Astrocyte of the cerebellum (primary cell): ENCODE measurements at regions not wholly inside any gene's neighbourhood (a gene's known extent, or its start where the extent isn't known, plus 50 kb on each side); places are given as distances from the start of the nearest gene placed in this dataset.

Experiments used
- DNase-seq: peaks from one replicate; pipeline ENCODE4 v3.0.0-alpha.2; 2011; ENCODE audit warnings: low read depth
- H3K4me3 ChIP-seq: 2 replicates; pipeline ENCODE4 v1.5.1; 2011; ENCODE audit warnings: mild to moderate bottlenecking, low read depth, low read length, moderate library complexity
- in situ Hi-C: cut with HindIII; loops from 2 replicates; pipeline ENCODE4 v1.10.0; 2017; ENCODE audit warnings: low sequenced_read_pairs
- TF ChIP-seq, protein P1 (sequence below): IDR thresholded peaks from 2 replicates; pipeline ENCODE4 v1.5.1; 2012; ENCODE audit warnings: low read length, low read depth, moderate library complexity, mild to moderate bottlenecking; ENCODE audit errors: missing control alignments

DNA sequence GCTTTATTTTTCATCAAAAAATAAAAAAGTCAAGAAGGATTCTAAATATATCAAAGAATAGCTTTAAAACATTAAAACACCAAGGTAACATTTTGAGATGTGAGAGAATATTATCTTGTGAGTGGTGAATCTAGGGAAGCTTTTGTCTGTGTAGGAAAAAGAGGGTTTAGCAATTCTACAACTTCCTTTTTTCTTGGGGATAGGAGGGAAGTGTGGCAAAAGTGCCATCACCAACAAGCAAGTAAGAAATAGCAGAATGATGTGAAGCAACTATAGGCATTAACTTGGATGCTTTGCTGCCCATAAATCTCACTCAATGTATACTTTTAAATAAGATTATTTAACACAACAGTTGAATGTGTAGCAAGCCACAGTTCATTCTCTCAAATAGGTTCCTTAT lies 57.8 kb upstream of the SUCLG2 start:
- no peak overlapping the region for H3K4me3 ChIP-seq
- no peak for DNase-seq
- TF ChIP-seq, protein P1, sequence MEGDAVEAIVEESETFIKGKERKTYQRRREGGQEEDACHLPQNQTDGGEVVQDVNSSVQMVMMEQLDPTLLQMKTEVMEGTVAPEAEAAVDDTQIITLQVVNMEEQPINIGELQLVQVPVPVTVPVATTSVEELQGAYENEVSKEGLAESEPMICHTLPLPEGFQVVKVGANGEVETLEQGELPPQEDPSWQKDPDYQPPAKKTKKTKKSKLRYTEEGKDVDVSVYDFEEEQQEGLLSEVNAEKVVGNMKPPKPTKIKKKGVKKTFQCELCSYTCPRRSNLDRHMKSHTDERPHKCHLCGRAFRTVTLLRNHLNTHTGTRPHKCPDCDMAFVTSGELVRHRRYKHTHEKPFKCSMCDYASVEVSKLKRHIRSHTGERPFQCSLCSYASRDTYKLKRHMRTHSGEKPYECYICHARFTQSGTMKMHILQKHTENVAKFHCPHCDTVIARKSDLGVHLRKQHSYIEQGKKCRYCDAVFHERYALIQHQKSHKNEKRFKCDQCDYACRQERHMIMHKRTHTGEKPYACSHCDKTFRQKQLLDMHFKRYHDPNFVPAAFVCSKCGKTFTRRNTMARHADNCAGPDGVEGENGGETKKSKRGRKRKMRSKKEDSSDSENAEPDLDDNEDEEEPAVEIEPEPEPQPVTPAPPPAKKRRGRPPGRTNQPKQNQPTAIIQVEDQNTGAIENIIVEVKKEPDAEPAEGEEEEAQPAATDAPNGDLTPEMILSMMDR = no peak
- in situ Hi-C loops = no loop called here

DNA sequence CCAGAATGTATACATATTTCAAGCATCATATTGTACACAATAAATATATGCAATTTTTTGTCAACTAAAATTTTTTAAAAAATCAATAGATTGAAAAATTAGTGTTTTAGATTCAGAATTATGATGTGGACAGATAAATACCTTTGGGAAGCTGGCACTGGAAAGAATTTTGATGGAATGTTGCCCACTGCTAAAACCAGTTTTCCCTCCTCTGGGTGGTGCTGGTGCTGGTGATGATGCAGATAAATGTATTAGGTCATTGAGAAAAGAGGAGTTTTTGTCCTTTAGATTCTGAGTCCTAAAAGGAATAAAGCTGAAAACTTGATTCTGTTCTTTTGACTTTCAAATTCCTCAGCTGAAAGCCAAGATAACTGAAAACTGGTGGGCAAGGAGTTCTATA lies 56.0 kb upstream of the SUCLG2 start:
- TF ChIP-seq, protein P1 = no peak
- no peak overlapping the region for H3K4me3 ChIP-seq
- no peak for DNase-seq
- in situ Hi-C loops = no loop called here

DNA sequence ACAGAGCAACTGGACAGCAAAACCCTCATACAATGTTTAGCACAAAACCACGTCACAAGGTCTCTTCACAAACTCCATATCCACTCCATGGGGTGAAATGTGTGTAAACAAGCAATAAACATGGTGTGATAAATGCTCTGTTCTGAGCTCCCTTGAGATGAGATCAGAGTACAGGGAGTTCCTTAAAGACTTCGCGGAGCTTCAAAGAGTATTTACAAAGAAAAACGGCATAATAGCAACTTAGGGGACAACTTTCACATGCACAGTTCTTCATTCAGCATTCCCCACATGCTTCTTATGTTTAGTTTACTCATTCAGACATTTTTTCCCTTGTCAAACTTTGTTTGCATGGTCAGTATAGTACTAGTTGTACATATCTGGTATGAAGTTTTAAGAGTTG lies 52.5 kb upstream of the SUCLG2 start:
- no peak overlapping the region for H3K4me3 ChIP-seq
- in situ Hi-C loops = no loop called here
- TF ChIP-seq, protein P1 = no peak
- DNase-seq = no peak

DNA sequence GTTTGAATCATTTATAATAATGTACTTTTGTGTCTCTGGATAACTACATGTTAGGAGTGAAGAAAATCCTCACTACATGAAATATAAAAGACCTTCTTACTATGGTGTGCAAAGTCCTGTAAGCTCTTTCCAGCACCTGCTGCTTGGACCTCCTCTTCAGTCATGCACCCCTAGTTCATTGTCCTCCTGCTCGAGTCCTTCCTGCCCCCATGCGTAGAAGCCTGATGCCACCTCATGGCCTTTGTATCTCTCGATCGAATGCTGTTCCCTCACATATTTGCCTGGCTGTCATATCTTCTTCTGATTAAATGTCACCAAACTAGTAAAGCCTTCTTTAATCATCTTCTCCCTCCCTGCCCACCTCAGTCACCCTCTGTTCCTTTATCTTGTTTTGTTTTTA lies 49.9 kb upstream of the SUCLG2 start:
- in situ Hi-C loops = no loop called here
- no peak overlapping the region for H3K4me3 ChIP-seq
- DNase-seq = no peak
- TF ChIP-seq, protein P1 = no peak
